Suprapubic skin (tissue), 4 donors: ENCODE measurements at regions not wholly inside any gene's neighbourhood (a gene's known extent, or its start where the extent isn't known, plus 50 kb on each side); places are given as distances from the start of the nearest gene placed in this dataset.

Source experiments
- DNase-seq, 2 donors: peaks; one replicate each; pipeline ENCODE4 v3.0.0-alpha.2; 2019; ENCODE audit warnings: low spot score in 2 of 2
- H3K27ac ChIP-seq: fragments of 200-600 bp; sonication (generic); one replicate; pipeline ENCODE4 v1.5.1; 2019
- H3K27me3 ChIP-seq: fragments of 200-600 bp; sonication (generic); one replicate; pipeline ENCODE4 v1.5.1; 2019
- H3K36me3 ChIP-seq: fragments of 200-600 bp; sonication (generic); one replicate; pipeline ENCODE4 v1.5.1; 2019
- H3K4me1 ChIP-seq: fragments of 200-600 bp; sonication (generic); one replicate; pipeline ENCODE4 v1.5.1; 2019
- H3K4me3 ChIP-seq: fragments of 200-600 bp; sonication (generic); one replicate; pipeline ENCODE4 v1.5.1; 2019; ENCODE audit warnings: mild to moderate bottlenecking
- H3K9me3 ChIP-seq: fragments of 200-600 bp; sonication (generic); one replicate; pipeline ENCODE4 v1.5.1; 2019
- CTCF ChIP-seq, 2 donors: fragments of 200-600 bp in 1 of 2; fragments of 450-650 bp in 1 of 2; sonication (generic) in 1 of 2; IDR thresholded peaks; one replicate each; pipeline ENCODE4 v1.5.1; 2016 to 2019; ENCODE audit warnings: antibody characterized with exemption in 2 of 2, mild to moderate bottlenecking in 1 of 2, moderate library complexity in 1 of 2
- EP300 ChIP-seq: sonication (generic); formaldehyde crosslinking; IDR thresholded peaks from one replicate; pipeline ENCODE4 v1.6.1; 2017; ENCODE audit warnings: antibody characterized with exemption
- POLR2A ChIP-seq, 2 donors: fragments of 450-650 bp; IDR thresholded peaks; one replicate each; pipeline ENCODE4 v1.6.1; 2017; ENCODE audit warnings: antibody characterized with exemption in 2 of 2, mild to moderate bottlenecking in 2 of 2, moderate library complexity in 2 of 2
- POLR2AphosphoS5 ChIP-seq, 3 donors: sonication (generic); formaldehyde crosslinking; IDR thresholded peaks; one replicate each; pipeline ENCODE4 v1.6.1; 2017; ENCODE audit warnings: antibody characterized with exemption in 3 of 3
- WGBS: methylation state at CpG from one replicate; pipeline ENCODE4 v1.1.5; 2018; 5-methylcytosine and 5-hydroxymethylcytosine counted together

GRCh38 chr9:106761493-106761892, 101.5 kb upstream of the ZNF462 start:
- 54% methylated on average over 2 of the region's 2 CpGs for WGBS
- Histone ChIP-seq H3K4me1 (no peaks in the 10 kb centered on the region), H3K27ac (no peak overlapping the region), H3K4me3 (no peak overlapping the region), H3K36me3 (no peaks in the 10 kb centered on the region), H3K27me3 (no peaks in the 10 kb centered on the region), H3K9me3 (no peaks in the 10 kb centered on the region)
- TF ChIP-seq POLR2AphosphoS5 (IDR thresholded peaks at IDR 0.05) (no peak), EP300 (no peak), CTCF (IDR thresholded peaks at IDR 0.05) (no peak), POLR2A (IDR thresholded peaks at IDR 0.05) (no peak)
- no peak for DNase-seq

- TF ChIP-seq POLR2A (IDR thresholded peaks at IDR 0.05) (no peak), CTCF (IDR thresholded peaks at IDR 0.05) (no peak), EP300 (no peak), POLR2AphosphoS5 (IDR thresholded peaks at IDR 0.05) (no peak)
- DNase-seq: no peak
- H3K36me3 ChIP-seq: no peaks in the 10 kb centered on the region
These were observed 96.3 kb upstream of the ZNF462 start for GRCh38 chr9:106766616-106767015.

GRCh38 chr9:106769331-106769730, 93.6 kb upstream of the ZNF462 start:
- Histone ChIP-seq H3K36me3 (no peaks in the 10 kb centered on the region), H3K27ac (no peak overlapping the region), H3K4me1 (peaks cover 23% of the 10 kb centered on the region), H3K27me3 (no peaks in the 10 kb centered on the region), H3K9me3 (no peaks in the 10 kb centered on the region), H3K4me3 (no peak overlapping the region)
- DNase-seq: no peak
- WGBS: 64% methylated on average over 7 of the region's 7 CpGs
- no peak for TF ChIP-seq POLR2A (IDR thresholded peaks at IDR 0.05)
- no peak for TF ChIP-seq CTCF (IDR thresholded peaks at IDR 0.05)
- TF ChIP-seq POLR2AphosphoS5 (IDR thresholded peaks at IDR 0.05): no peak
- no peak for TF ChIP-seq EP300

More at GRCh38 chr9:106766616-106767015, 96.3 kb upstream of the ZNF462 start:
- no peaks in the 10 kb centered on the region for H3K4me1 ChIP-seq
- no peak overlapping the region for H3K4me3 ChIP-seq
- H3K27ac ChIP-seq: no peak overlapping the region
- H3K9me3 ChIP-seq: no peaks in the 10 kb centered on the region
- H3K27me3 ChIP-seq: no peaks in the 10 kb centered on the region

GRCh38 chr9:106771608-106772007, 91.4 kb upstream of the ZNF462 start:
- no peak for DNase-seq
- TF ChIP-seq EP300 (no peak), POLR2AphosphoS5 (IDR thresholded peaks at IDR 0.05) (no peak), CTCF (IDR thresholded peaks at IDR 0.05) (no peak), POLR2A (IDR thresholded peaks at IDR 0.05) (no peak)
- peaks cover 23% of the 10 kb centered on the region for H3K4me1 ChIP-seq
- H3K4me3 ChIP-seq: no peak overlapping the region
- H3K27me3 ChIP-seq: no peaks in the 10 kb centered on the region
- no peak overlapping the region for H3K27ac ChIP-seq
- H3K36me3 ChIP-seq: no peaks in the 10 kb centered on the region
- H3K9me3 ChIP-seq: no peaks in the 10 kb centered on the region
- 37% methylated on average over 4 of the region's 4 CpGs for WGBS

- no peak for TF ChIP-seq POLR2A (IDR thresholded peaks at IDR 0.05)
- H3K27me3 ChIP-seq: no peaks in the 10 kb centered on the region
- no peak overlapping the region for H3K4me3 ChIP-seq
- peak overlapping the region; percentile 47 for H3K27ac ChIP-seq
- no peak for DNase-seq
- 66% methylated on average over 5 of the region's 5 CpGs for WGBS
- no peaks in the 10 kb centered on the region for H3K36me3 ChIP-seq
- H3K4me1 ChIP-seq: peaks cover 23% of the 10 kb centered on the region
- no peaks in the 10 kb centered on the region for H3K9me3 ChIP-seq
These were observed 90.3 kb upstream of the ZNF462 start for GRCh38 chr9:106772523-106773290.
